Skeletal muscle tissue (tissue), 3 donors: ENCODE measurements at regions not wholly inside any gene's neighbourhood (a gene's known extent, or its start where the extent isn't known, plus 50 kb on each side); places are given as distances from the start of the nearest gene placed in this dataset.

Experiments
- H3K27ac ChIP-seq: one replicate; pipeline ENCODE4 v1.7.0; 2013; ENCODE audit warnings: mild to moderate bottlenecking, low read depth, low read length, inconsistent platforms
- H3K27me3 ChIP-seq, 3 donors: one replicate each; pipeline ENCODE4 v1.7.0; 2013; ENCODE audit warnings: low read length in 3 of 3; ENCODE audit not compliant: control insufficient read depth in 3 of 3, insufficient read depth in 3 of 3
- H3K36me3 ChIP-seq, 3 donors: one replicate each; pipeline ENCODE4 v1.7.0; 2013; ENCODE audit warnings: low read length in 3 of 3; ENCODE audit not compliant: control insufficient read depth in 3 of 3, insufficient read depth in 3 of 3
- H3K4me1 ChIP-seq, 3 donors: one replicate each; pipeline ENCODE4 v1.7.0; 2013; ENCODE audit warnings: low read length in 3 of 3, mild to moderate bottlenecking in 3 of 3; ENCODE audit not compliant: control insufficient read depth in 3 of 3, insufficient read depth in 3 of 3
- H3K4me3 ChIP-seq, 3 donors: one replicate each; pipeline ENCODE4 v1.7.0; 2013; ENCODE audit warnings: low read length in 3 of 3
- H3K9ac ChIP-seq, 3 donors: one replicate each; pipeline ENCODE4 v1.7.0; 2013; ENCODE audit warnings: low read length in 3 of 3, mild to moderate bottlenecking in 3 of 3, moderate library complexity in 2 of 3, low read depth in 1 of 3
- H3K9me3 ChIP-seq, 3 donors: one replicate each; pipeline ENCODE4 v1.7.0; 2013; ENCODE audit warnings: low read length in 3 of 3; ENCODE audit not compliant: control insufficient read depth in 3 of 3
- donor health status: Osteomylitis.

DNA sequence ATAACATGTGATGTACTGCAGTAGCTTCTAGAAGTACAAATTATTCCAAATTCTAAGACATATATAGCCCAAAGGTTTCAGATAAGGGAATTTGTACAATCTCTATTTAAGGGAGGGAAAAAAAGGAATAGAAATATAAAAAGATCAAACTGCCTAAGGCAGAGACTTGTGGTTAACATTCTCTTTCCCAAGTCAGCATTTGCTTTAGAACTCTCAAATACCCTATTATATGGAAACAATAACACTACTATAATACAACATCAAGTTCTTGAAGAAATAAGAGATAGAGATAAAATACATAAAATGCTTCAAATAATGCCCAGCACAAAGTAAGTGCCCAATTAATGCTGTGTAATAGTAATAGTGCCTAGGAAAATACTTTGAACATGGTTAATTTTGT, 123.1 kb downstream of the CRPPA start:
- H3K4me3 ChIP-seq = no peak overlapping the region
- no peak overlapping the region for H3K9ac ChIP-seq
- no peaks in the 10 kb centered on the region for H3K4me1 ChIP-seq
- H3K9me3 ChIP-seq = no peaks in the 10 kb centered on the region
- no peaks in the 10 kb centered on the region for H3K27me3 ChIP-seq
- H3K27ac ChIP-seq = no peak overlapping the region
- H3K36me3 ChIP-seq = no peaks in the 10 kb centered on the region

DNA sequence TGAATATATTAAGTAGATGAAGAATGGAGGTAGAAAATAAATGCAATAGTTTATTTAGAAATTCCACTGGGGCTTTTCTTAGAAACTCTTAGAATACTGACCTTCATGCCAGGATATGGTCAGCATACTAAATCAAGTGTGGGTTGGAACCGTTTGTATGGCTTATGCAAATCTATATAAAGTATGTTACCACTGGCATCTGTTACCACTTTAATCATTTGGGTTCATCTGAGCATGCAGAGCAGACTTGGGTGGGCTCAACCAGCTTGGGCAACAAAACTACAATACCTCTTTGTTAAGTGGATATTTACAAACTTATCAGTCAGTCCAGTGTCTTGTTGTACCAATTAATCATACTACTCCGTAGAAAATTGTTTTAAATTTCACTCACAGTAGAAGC, 125.8 kb downstream of the CRPPA start:
- H3K4me3 ChIP-seq = no peak overlapping the region
- no peaks in the 10 kb centered on the region for H3K9me3 ChIP-seq
- no peaks in the 10 kb centered on the region for H3K36me3 ChIP-seq
- H3K4me1 ChIP-seq = no peaks in the 10 kb centered on the region
- H3K27ac ChIP-seq = no peak overlapping the region
- no peak overlapping the region for H3K9ac ChIP-seq
- H3K27me3 ChIP-seq = no peaks in the 10 kb centered on the region

DNA sequence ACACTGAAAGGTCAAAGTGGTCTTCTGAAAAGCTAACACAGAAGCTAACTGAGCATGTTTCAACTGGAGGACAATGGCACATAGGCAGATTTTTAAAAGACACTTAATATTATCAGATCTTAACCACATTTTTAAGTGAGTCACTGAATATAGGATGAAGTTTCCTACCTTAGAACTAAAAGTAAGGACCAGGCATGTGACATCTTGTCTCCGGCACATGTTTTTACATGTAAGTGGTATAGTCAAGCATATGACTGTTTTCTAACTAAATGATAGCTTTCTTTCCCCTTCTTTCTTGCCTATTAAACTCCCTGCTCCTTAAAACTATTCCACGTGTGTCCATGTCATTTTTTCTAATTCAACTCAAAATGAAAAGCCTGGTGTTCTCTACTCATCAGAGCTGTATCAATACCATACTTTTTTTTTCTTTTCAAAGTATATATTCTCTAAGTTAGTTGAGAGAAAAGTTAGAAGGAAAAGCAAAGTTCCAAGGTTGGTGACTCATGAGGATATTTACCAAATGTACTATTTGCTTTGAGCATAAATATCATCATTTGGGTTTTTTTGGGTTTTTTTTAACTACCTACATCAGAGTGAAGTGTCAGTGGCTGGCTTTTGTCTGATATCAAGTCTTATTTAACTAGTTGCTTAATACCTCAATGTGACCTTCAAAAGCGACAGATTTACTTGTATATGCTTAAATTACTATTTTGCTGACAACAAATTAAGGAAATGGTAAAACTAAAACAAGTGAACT, 127.5 kb downstream of the CRPPA start:
- Histone ChIP-seq H3K27me3 (no peaks in the 10 kb centered on the region), H3K4me3 (no peak overlapping the region), H3K27ac (no peak overlapping the region), H3K4me1 (no peaks in the 10 kb centered on the region), H3K36me3 (no peaks in the 10 kb centered on the region), H3K9ac (no peak overlapping the region), H3K9me3 (no peaks in the 10 kb centered on the region)

DNA sequence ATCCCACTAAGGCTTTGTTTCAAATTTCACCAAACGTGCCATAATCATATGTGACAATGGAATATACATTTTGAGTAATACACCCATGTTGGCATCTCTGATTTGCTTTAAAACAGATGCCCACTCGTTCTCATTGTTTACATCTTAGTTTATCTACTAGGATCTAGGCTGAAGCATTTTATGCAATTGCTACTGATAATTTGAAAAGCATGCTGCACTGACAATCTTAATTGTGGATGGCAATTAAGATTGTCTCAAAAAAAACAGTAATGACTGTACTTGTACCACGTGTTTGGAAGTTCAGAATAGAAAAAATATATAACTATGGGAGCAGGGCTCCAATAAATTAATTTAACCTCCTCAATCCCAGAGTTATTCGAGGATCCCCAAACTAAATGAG, 136.8 kb downstream of the CRPPA start:
- Histone ChIP-seq H3K36me3 (no peaks in the 10 kb centered on the region), H3K9me3 (no peaks in the 10 kb centered on the region), H3K27ac (no peak overlapping the region), H3K4me1 (no peaks in the 10 kb centered on the region), H3K27me3 (no peaks in the 10 kb centered on the region), H3K9ac (no peak overlapping the region), H3K4me3 (no peak overlapping the region)

DNA sequence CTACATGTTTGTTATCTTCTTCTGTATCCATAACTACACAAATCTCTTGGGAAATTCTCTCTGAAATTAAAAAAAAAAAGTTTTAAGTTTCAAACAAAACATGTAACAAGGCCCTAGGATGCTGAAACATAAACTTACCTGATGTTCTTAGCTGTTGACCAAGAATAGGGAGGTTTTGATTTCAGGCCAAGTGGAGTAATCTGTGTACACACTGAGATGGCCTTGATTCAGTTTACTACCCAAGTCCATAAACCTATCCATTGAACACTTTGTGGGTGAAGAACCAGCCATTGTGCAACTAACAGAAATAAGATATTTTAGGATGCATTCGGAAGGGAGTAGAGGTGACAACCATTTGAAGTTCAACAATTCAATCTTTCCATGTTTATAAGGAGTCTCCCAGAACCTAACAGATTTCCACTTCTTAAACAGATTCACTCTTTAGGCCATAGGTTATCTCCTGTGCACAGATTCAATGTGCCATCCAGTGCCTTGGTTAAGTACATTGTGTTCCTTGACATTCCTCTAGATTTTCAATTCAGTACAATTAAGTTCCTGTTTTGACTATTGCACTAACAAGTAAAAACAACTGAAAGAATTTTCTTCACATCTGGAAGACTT, 143.1 kb downstream of the CRPPA start:
- Histone ChIP-seq H3K4me1 (no peaks in the 10 kb centered on the region), H3K9ac (no peak overlapping the region), H3K27me3 (no peaks in the 10 kb centered on the region), H3K4me3 (no peak overlapping the region), H3K36me3 (peaks cover 0 to 2% (median 0%) of the 10 kb centered on the region in 3 donors), H3K27ac (no peak overlapping the region), H3K9me3 (no peaks in the 10 kb centered on the region)

DNA sequence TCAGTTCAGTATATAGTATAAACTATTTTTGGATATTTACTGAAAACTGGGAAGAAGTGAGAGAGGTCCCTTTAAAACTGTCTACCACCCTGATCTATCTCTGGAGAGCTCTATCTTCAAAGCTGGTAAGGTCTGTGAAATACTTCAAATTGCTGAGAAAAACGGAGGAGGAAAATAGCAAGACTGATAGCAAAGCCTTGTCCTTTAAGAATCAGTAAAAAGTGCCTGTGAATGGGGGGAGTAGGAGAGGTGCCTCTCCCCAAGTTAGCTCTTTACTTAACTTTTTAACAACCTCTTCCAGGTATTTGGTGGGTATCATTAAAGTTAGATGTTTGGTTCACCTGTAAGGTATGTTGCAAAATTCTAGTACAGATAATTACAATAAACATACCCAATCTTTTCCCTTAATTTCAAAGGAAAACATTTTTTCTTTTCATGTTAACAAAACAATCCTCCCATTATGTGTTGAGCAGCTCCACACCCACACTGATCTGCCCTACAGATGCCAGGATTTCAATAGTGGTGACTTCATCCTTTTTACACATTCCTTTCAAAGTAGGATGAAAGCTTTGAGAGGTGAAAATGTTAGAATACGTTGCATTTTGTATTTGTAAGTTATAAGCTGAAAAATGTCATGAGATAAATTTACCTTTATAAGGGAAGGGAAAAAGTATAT, 149.2 kb downstream of the CRPPA start:
- Histone ChIP-seq H3K27ac (no peak overlapping the region), H3K27me3 (no peaks in the 10 kb centered on the region), H3K4me1 (no peaks in the 10 kb centered on the region), H3K4me3 (no peak overlapping the region), H3K36me3 (peaks cover 0 to 2% (median 0%) of the 10 kb centered on the region in 3 donors), H3K9ac (no peak overlapping the region), H3K9me3 (no peaks in the 10 kb centered on the region)

DNA sequence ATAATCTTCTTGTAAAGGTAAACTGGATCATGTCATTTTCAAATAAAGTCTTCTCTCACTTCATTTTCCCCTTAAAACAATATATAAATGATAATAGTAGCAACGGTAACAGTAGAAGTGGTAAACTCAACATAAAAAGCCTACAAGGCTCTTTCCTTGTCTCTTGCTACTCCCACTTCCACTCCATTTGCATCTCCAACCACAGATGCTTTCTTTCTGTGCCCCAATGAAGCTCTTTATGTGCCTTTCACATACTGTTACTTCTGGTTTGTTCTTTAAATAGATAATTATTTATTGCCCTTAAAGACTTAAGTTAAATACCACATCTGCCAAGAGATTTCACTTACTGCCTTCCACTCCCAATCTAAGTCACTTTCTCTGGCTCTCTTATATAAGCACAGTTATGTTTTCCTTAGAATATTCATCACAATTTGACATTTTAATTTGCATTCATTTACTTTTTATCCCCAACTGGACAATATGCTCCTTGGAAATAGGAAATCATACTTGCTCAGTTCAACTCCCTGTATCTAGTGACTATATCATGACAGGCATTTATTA, 149.9 kb downstream of the CRPPA start:
- H3K36me3 ChIP-seq = peaks cover 0 to 2% (median 0%) of the 10 kb centered on the region in 3 donors
- no peaks in the 10 kb centered on the region for H3K4me1 ChIP-seq
- no peaks in the 10 kb centered on the region for H3K27me3 ChIP-seq
- H3K4me3 ChIP-seq = no peak overlapping the region
- no peak overlapping the region for H3K27ac ChIP-seq
- no peaks in the 10 kb centered on the region for H3K9me3 ChIP-seq
- no peak overlapping the region for H3K9ac ChIP-seq

DNA sequence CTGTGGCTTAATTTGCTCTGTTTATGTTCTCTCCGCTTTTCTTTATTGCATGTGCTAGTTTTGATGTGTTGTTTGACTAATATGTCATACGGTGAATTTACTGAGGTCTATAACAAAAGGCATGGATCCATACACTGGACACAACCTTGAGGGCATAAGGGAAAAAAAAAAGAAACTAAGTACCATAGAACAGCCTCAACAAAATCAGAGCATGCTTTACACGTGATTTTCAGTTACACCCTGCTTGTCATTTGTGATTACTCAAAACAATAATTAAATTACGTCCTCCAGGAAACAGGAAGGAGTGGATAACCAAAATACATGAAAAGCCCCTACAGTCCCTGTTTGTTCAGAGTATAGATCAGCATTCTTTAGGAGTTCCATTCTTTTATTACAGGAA, 150.5 kb downstream of the CRPPA start:
- Histone ChIP-seq H3K4me1 (no peaks in the 10 kb centered on the region), H3K27me3 (no peaks in the 10 kb centered on the region), H3K9me3 (no peaks in the 10 kb centered on the region), H3K36me3 (peaks cover 0 to 2% (median 0%) of the 10 kb centered on the region in 3 donors), H3K4me3 (no peak overlapping the region), H3K9ac (no peak overlapping the region), H3K27ac (no peak overlapping the region)

DNA sequence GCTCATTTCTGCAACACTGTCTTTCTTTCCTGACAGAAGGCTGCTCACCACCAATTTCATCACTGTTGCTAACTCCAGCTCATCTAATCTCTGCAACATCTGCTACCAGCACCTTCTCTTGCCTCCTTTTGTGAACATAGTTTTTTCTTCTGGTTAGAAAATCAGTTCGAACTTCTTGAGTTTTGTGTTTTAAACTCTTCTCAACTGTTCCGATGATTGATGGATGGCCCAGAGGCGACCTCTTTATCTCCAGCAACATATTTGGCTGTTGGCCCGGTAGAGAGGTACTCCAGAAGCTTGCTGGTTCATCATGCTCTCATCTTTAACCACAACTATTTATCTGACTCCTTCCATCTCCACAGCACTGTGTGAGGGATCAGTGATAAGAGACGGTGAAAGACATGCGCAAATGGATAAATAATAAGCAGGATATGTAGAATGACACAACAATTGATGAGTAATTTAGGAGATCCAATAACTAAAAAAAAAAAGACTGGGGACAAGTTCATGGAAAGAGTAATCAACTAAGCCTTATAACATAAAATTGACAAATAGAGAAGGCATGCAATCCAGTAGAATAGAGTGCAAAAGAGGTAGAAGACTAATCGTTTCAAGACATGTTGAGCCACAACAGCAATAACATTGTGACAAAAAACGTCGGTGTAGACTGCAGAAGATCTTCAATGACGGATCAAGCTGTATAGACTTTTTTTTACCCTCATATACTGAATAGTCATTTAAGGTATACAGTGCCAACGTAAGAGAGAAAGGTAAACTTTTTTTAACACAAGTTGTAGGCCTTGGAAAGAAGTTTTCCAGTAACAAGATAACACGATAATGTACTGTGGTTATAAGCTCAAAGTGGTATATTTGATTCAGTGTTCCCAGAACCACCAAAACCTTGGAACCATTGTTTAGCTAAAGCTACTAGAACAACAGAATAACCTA, 152.2 kb downstream of the CRPPA start:
- Histone ChIP-seq H3K9me3 (no peaks in the 10 kb centered on the region), H3K9ac (no peak overlapping the region), H3K27me3 (no peaks in the 10 kb centered on the region), H3K4me1 (no peaks in the 10 kb centered on the region), H3K27ac (no peak overlapping the region), H3K4me3 (no peak overlapping the region), H3K36me3 (peaks cover 0 to 2% (median 0%) of the 10 kb centered on the region in 3 donors)
